ENCODE measurements at regions not wholly inside any gene's neighbourhood (a gene's known extent, or its start where the extent isn't known, plus 50 kb on each side); places are given as distances from the start of the nearest gene placed in this dataset.

DNA sequence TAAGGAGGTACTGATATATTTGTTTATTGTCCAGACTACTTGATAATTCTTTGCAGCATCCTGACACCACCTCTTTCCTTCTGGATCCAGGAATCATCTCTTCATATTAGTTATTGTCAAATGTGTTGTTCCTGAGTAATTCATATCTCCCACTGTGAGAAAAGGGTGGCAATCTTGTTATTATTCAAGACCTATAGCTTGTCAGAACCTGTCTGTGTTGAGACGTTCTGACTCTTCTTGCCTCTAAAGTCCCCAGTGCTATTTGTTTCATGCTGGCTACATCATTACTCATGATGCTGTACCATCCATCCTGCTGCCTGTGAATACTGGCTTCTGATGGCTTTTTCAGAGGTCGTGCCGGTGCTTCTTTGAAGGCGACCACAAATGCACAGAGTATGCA lies 68.7 kb upstream of the TAF11L2 start:
- H3K9ac ChIP-seq (ENCODE audit: low read length) = no peak overlapping the region
- no peaks in the 10 kb centered on the region for H3K9me3 ChIP-seq (ENCODE audit: control insufficient read depth, low read length)
- H3K4me3 ChIP-seq (ENCODE audit: low read length) = no peak overlapping the region
- no peaks in the 10 kb centered on the region for H3K36me3 ChIP-seq (ENCODE audit: control insufficient read depth, insufficient read depth, low read length)
- no peaks in the 10 kb centered on the region for H3K4me1 ChIP-seq (ENCODE audit: control insufficient read depth, insufficient read depth, low read length)
- no peaks in the 10 kb centered on the region for H3K27me3 ChIP-seq (ENCODE audit: control insufficient read depth, insufficient read depth, low read length)

DNA sequence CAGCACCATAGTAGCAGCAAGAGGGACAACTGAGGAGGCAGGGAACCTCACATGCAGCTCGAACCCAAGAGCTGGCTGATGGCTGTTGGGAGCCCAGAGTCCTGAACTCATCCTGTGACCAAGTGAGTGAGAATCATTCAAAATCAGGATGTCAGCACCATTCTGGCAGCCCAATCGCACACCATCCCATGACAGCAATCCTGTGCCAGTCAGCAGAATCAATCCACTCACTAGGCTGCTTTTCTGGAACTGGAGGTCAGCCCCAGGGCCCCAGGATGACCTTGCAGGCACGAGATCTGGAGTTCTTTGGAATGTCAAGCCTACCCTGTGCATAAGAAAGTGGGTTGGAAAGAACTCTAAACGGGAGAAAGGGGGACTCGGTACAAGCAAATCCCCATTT lies 67.8 kb upstream of the TAF11L2 start:
- Histone ChIP-seq H3K36me3 (ENCODE audit: control insufficient read depth, insufficient read depth, low read length) (no peaks in the 10 kb centered on the region), H3K9me3 (ENCODE audit: control insufficient read depth, low read length) (no peaks in the 10 kb centered on the region), H3K4me3 (ENCODE audit: low read length) (no peak overlapping the region), H3K27me3 (ENCODE audit: control insufficient read depth, insufficient read depth, low read length) (no peaks in the 10 kb centered on the region), H3K4me1 (ENCODE audit: control insufficient read depth, insufficient read depth, low read length) (no peaks in the 10 kb centered on the region), H3K9ac (ENCODE audit: low read length) (no peak overlapping the region)

DNA sequence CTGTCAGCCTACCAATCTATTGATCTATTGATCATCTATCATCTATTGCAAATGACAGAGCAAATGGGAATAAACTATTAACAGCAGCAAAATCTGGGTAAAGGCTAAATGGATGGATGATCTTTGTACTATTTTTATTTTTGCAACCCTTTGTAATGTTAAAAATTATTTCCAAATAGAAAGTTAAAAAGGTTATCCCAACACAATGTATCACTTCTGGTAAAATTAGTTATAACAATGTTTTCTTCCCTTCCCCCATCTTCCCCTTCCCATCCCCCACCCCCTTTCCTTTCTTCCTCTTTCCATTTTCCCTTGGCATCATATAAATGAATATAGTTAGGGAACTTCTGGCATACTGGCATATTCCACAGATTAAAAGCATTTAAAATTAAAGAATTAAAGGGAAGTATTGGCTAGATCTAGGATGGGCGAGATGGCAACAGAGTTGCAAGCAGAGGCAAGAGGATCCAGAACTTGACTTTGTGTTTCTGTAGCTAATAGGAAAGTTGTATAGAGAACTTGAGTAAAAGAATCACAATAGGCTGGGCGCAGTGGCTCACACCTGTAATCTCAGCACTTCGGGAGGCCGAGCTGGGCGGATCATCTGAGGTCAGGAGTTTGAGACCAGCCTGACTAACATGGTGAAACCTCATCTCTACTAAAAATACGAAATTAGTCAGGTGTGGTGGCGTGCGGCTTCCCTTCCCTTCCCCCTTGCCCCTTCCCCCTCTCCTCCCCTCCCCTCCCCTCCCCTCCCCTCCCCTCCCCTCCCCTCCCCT lies 66.6 kb upstream of the TAF11L2 start:
- Histone ChIP-seq H3K4me3 (ENCODE audit: low read length) (no peak overlapping the region), H3K9ac (ENCODE audit: low read length) (no peak overlapping the region), H3K36me3 (ENCODE audit: control insufficient read depth, insufficient read depth, low read length) (no peaks in the 10 kb centered on the region), H3K4me1 (ENCODE audit: control insufficient read depth, insufficient read depth, low read length) (no peaks in the 10 kb centered on the region), H3K27me3 (ENCODE audit: control insufficient read depth, insufficient read depth, low read length) (no peaks in the 10 kb centered on the region), H3K9me3 (ENCODE audit: control insufficient read depth, low read length) (no peaks in the 10 kb centered on the region)

DNA sequence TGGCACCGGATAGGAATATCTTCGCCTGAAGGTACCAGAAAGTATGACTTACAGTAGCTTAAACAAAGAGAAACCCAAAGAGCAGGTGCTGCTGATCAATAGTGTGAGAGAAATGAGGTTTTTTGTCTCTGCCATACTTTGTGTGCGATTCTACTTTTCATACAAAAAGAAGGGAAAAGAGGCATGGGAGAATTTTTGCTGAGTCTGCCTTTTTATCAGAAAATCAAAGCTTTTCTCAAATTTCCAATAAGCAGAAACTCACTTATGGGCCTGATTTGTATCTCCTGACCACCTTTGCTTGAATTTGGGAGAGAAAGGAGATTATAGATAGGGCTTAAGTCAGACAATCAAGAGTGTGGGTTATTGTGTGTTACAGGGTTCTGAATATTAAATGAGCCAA lies 65.5 kb upstream of the TAF11L2 start:
- Histone ChIP-seq H3K36me3 (ENCODE audit: control insufficient read depth, insufficient read depth, low read length) (no peaks in the 10 kb centered on the region), H3K4me1 (ENCODE audit: control insufficient read depth, insufficient read depth, low read length) (peaks cover 5% of the 10 kb centered on the region), H3K4me3 (ENCODE audit: low read length) (no peak overlapping the region), H3K9me3 (ENCODE audit: control insufficient read depth, low read length) (no peaks in the 10 kb centered on the region), H3K9ac (ENCODE audit: low read length) (no peak overlapping the region), H3K27me3 (ENCODE audit: control insufficient read depth, insufficient read depth, low read length) (no peaks in the 10 kb centered on the region)

DNA sequence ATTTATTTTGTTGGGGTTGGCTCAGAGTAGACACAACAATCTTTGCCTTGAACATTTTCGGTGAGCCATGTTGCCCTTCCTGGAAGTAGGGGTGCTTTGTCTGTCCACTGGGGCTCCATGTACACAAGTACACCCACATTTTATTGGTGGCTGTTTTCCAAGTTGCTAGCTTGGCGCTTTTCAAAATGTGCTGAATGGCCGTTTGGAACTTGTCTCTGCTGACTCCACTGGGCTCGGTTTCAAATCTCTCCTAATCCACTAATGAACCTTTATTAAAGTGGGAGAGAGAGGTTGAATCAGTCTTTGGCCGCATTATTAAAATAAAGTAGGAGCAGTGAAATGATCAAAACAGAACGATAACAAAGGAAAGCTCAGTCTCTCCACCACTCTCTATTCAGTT lies 64.6 kb upstream of the TAF11L2 start:
- Histone ChIP-seq H3K27me3 (ENCODE audit: control insufficient read depth, insufficient read depth, low read length) (no peaks in the 10 kb centered on the region), H3K4me3 (ENCODE audit: low read length) (no peak overlapping the region), H3K36me3 (ENCODE audit: control insufficient read depth, insufficient read depth, low read length) (no peaks in the 10 kb centered on the region), H3K9me3 (ENCODE audit: control insufficient read depth, low read length) (no peaks in the 10 kb centered on the region), H3K4me1 (ENCODE audit: control insufficient read depth, insufficient read depth, low read length) (peaks cover 5% of the 10 kb centered on the region), H3K9ac (ENCODE audit: low read length) (no peak overlapping the region)

DNA sequence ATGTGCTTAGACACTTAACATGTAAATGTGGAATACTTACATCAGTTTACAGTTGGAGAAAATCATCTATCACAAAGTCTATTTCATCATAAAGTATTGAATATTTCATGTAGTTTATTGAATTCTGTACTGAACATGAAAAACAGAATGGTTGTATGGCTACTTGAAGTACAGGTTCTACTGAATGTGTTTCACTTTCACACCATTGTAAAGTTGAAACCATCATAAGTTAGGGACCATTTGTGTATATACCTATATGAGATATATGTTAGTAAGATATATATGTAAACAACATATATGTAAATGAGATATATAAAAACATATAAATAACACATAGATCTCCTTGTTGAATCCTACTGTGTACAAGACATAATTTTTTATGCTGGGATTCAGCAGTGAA lies 63.0 kb upstream of the TAF11L2 start:
- Histone ChIP-seq H3K9me3 (ENCODE audit: control insufficient read depth, low read length) (no peaks in the 10 kb centered on the region), H3K4me3 (ENCODE audit: low read length) (no peak overlapping the region), H3K4me1 (ENCODE audit: control insufficient read depth, insufficient read depth, low read length) (peaks cover 5% of the 10 kb centered on the region), H3K9ac (ENCODE audit: low read length) (no peak overlapping the region), H3K27me3 (ENCODE audit: control insufficient read depth, insufficient read depth, low read length) (no peaks in the 10 kb centered on the region), H3K36me3 (ENCODE audit: control insufficient read depth, insufficient read depth, low read length) (no peaks in the 10 kb centered on the region)

DNA sequence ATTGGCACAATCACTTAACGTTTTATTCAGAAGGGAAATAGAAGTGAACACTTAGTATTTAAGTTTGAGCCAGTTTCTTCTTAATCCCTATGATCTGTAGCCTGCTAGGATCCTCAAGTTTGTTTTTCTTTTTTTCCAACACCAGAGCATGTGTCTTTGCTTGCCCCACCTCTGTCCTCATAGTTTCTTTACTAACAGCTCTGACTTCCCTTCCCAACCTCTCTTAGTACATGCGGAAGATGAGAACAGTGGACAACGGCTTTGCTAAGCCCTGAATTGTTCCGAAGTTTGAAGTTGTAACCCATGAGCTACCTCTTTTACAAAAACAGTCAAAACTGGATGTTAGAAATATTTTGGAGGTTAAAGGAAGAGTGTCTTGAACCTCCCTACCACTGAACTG lies 61.7 kb upstream of the TAF11L2 start:
- Histone ChIP-seq H3K27me3 (ENCODE audit: control insufficient read depth, insufficient read depth, low read length) (no peaks in the 10 kb centered on the region), H3K9me3 (ENCODE audit: control insufficient read depth, low read length) (no peaks in the 10 kb centered on the region), H3K4me1 (ENCODE audit: control insufficient read depth, insufficient read depth, low read length) (peaks cover 5% of the 10 kb centered on the region), H3K9ac (ENCODE audit: low read length) (peak overlapping the region; percentile 19), H3K36me3 (ENCODE audit: control insufficient read depth, insufficient read depth, low read length) (no peaks in the 10 kb centered on the region), H3K4me3 (ENCODE audit: low read length) (no peak overlapping the region)

DNA sequence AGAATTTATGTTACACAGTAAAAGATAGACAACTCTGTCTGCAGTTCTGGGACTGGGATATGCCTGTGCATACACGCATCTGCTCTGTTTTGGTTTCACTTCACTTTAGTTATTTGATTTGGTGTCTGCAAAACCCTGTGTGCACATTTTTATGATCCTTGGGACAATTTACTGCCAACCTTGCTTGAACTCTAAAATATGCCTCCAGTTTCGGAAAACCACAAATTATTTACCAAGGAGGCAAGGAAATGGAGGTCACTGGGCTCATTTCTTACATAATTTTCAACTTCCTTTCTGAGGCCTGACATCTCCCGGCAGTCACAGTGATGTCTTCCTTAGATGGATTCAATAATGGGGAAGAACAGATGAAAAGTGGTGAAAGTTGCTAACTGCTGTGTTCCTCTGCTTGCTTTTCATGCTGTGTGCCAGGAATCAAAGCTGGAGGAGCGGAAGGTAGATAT lies 61.2 kb upstream of the TAF11L2 start:
- Histone ChIP-seq H3K9ac (ENCODE audit: low read length) (peak overlapping the region; percentile 19), H3K4me3 (ENCODE audit: low read length) (no peak overlapping the region), H3K36me3 (ENCODE audit: control insufficient read depth, insufficient read depth, low read length) (no peaks in the 10 kb centered on the region), H3K27me3 (ENCODE audit: control insufficient read depth, insufficient read depth, low read length) (no peaks in the 10 kb centered on the region), H3K9me3 (ENCODE audit: control insufficient read depth, low read length) (no peaks in the 10 kb centered on the region), H3K4me1 (ENCODE audit: control insufficient read depth, insufficient read depth, low read length) (peaks cover 5% of the 10 kb centered on the region)

DNA sequence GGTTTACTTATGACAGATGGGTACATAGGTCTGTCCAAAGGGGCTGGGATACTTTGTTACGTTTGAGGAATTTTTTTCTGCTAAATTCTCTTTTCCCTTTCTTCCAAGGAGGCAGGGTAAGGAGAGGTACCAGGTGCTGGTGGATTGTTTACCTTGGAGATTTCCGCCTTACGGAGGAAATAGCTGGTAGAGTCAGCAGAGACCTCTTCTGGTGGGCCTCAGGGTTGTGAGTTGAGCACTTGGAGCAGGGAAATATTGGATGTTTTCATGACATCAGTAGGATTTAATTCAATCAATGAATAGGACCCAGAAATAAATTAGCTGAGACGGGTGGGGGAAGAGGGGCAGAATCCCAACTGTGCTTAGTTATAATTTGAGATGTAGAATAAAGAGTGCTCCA lies 60.0 kb upstream of the TAF11L2 start:
- Histone ChIP-seq H3K4me1 (ENCODE audit: control insufficient read depth, insufficient read depth, low read length) (peaks cover 5% of the 10 kb centered on the region), H3K9me3 (ENCODE audit: control insufficient read depth, low read length) (no peaks in the 10 kb centered on the region), H3K4me3 (ENCODE audit: low read length) (no peak overlapping the region), H3K27me3 (ENCODE audit: control insufficient read depth, insufficient read depth, low read length) (no peaks in the 10 kb centered on the region), H3K36me3 (ENCODE audit: control insufficient read depth, insufficient read depth, low read length) (no peaks in the 10 kb centered on the region), H3K9ac (ENCODE audit: low read length) (no peak overlapping the region)

DNA sequence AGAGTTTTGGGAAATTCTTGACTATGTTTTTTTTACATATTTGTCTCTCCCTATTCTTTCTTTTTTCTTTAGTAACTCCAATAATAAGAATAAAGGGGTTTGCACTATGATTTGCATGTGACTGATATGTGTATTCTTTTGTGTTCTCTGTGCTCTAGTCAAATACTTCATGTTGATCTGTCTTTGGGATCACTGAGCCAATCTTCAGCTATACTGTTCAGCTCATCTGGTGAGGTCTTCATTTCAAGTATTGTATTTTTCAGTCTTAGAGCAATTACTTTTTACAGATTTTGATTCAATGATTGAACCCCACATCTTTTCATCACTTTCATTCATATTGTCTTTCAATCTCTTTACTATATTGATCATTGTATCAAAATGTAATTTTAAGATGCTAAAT lies 58.1 kb upstream of the TAF11L2 start:
- Histone ChIP-seq H3K4me1 (ENCODE audit: control insufficient read depth, insufficient read depth, low read length) (peaks cover 15% of the 10 kb centered on the region), H3K9ac (ENCODE audit: low read length) (no peak overlapping the region), H3K36me3 (ENCODE audit: control insufficient read depth, insufficient read depth, low read length) (no peaks in the 10 kb centered on the region), H3K4me3 (ENCODE audit: low read length) (no peak overlapping the region), H3K27me3 (ENCODE audit: control insufficient read depth, insufficient read depth, low read length) (no peaks in the 10 kb centered on the region), H3K9me3 (ENCODE audit: control insufficient read depth, low read length) (no peaks in the 10 kb centered on the region)

DNA sequence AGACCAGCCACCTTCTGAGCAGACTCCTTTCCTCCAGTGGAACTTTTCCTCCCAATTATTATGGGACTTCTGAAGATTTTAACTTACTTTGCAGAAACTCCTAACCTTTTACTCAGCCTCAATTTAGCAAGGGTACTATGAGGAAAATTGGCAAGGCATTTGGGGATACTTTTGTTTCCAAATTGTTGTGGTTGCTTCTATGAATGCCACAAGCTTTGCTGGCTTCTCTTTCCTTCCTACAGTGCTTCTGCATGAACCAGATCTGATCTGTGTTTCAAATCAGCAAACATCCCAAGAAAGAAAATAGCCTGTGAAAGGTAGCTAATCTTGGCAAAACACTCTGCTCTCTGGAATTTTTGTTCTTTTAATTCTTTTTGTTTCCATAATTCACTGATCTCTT lies 57.3 kb upstream of the TAF11L2 start:
- Histone ChIP-seq H3K27me3 (ENCODE audit: control insufficient read depth, insufficient read depth, low read length) (no peaks in the 10 kb centered on the region), H3K9me3 (ENCODE audit: control insufficient read depth, low read length) (no peaks in the 10 kb centered on the region), H3K4me1 (ENCODE audit: control insufficient read depth, insufficient read depth, low read length) (peaks cover 23% of the 10 kb centered on the region), H3K9ac (ENCODE audit: low read length) (no peak overlapping the region), H3K36me3 (ENCODE audit: control insufficient read depth, insufficient read depth, low read length) (no peaks in the 10 kb centered on the region), H3K4me3 (ENCODE audit: low read length) (no peak overlapping the region)

DNA sequence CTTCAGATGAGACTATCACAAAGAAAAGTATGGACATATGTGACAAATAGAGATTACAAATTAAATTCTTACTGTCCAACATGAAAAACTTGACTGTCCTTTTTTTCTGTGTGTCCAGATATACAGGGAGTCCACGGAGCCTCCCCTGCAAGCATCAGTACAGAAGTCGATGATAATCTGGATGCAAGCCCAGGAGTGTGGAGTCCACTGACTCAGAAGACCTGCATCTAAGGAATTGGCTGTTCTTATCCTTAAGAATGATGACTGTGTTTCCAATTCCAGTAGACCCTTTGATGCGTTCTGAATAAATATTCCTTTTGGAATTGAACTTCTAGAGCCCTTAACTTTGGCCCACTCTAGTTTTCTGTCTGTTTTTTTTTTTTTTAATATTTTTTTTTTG lies 56.7 kb upstream of the TAF11L2 start:
- Histone ChIP-seq H3K9ac (ENCODE audit: low read length) (no peak overlapping the region), H3K27me3 (ENCODE audit: control insufficient read depth, insufficient read depth, low read length) (no peaks in the 10 kb centered on the region), H3K36me3 (ENCODE audit: control insufficient read depth, insufficient read depth, low read length) (no peaks in the 10 kb centered on the region), H3K4me3 (ENCODE audit: low read length) (no peak overlapping the region), H3K9me3 (ENCODE audit: control insufficient read depth, low read length) (no peaks in the 10 kb centered on the region), H3K4me1 (ENCODE audit: control insufficient read depth, insufficient read depth, low read length) (peaks cover 24% of the 10 kb centered on the region)

All from mucosa of stomach (tissue), 1 donor.